ENCODE measurements at regions not wholly inside any gene's neighbourhood (a gene's known extent, or its start where the extent isn't known, plus 50 kb on each side); places are given as distances from the start of the nearest gene placed in this dataset.

DNA sequence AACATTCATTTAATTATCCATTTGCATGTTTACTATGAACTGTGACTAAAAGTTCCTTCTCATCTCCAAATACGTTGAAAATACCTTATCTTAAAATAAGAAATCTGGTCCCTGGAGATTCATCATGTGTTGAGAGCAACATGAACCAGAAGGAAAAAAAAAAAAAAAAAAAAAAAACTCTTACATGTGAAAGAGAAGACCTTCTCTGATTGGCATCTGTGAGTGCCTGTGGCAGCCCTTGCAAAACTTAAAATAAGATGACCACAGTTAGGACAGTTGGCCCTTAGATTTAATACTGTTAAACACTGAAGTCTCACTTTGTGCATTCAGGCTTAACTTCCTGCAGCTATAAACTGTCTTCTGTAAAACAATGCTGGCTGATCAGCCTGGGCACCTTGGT, 1395.2 kb upstream of the ADGRL4 start:
- H3K27me3 ChIP-seq (replicated peaks; ENCODE audit: control insufficient read depth, insufficient read depth, low read length) = no peaks in the 10 kb centered on the region
- no peaks in the 10 kb centered on the region for H3K36me3 ChIP-seq (ENCODE audit: control insufficient read depth, insufficient read depth, low read length)
- TF ChIP-seq CTCF (IDR thresholded peaks at IDR 0.05; ENCODE audit: insufficient read depth, low read length, poor library complexity, severe bottlenecking) = no peak
- no peak overlapping the region for H3K4me3 ChIP-seq (replicated peaks; ENCODE audit: low read depth, low read length)
- no peak for DNase-seq (ENCODE audit: extremely low read depth, insufficient read length)

DNA sequence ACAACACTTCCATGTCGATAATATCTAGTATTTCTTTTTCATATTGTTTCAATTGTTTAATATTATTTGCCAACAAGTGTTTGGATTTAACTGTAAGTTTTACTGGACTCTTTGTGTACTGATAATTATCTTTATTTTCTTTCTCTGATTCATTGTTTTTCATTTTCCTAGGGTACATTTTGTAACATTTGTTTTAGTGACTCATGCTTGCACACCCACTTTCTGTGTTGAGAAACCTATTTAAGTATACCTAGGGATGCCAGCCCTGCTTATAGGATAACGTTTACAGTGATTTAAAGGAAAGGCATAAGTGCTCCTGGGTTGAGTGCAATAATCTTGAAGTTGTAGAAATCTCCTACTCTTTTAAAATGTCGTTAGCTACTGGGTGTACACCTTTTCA, 1386.0 kb upstream of the ADGRL4 start:
- no peaks in the 10 kb centered on the region for H3K27me3 ChIP-seq (replicated peaks; ENCODE audit: control insufficient read depth, insufficient read depth, low read length)
- no peak for DNase-seq (ENCODE audit: extremely low read depth, insufficient read length)
- no peak for TF ChIP-seq CTCF (IDR thresholded peaks at IDR 0.05; ENCODE audit: insufficient read depth, low read length, poor library complexity, severe bottlenecking)
- no peak overlapping the region for H3K4me3 ChIP-seq (replicated peaks; ENCODE audit: low read depth, low read length)
- no peaks in the 10 kb centered on the region for H3K36me3 ChIP-seq (ENCODE audit: control insufficient read depth, insufficient read depth, low read length)

- DNase-seq (ENCODE audit: extremely low read depth, insufficient read length) = no peak
- Histone ChIP-seq H3K27me3 (replicated peaks; ENCODE audit: control insufficient read depth, insufficient read depth, low read length) (no peaks in the 10 kb centered on the region), H3K36me3 (ENCODE audit: control insufficient read depth, insufficient read depth, low read length) (no peaks in the 10 kb centered on the region), H3K4me3 (replicated peaks; ENCODE audit: low read depth, low read length) (no peak overlapping the region)
- TF ChIP-seq CTCF (IDR thresholded peaks at IDR 0.05; ENCODE audit: insufficient read depth, low read length, poor library complexity, severe bottlenecking) = no peak
Observed at GRCh38 chr1:80385650-80386049, 1379.1 kb upstream of the ADGRL4 start.

DNA sequence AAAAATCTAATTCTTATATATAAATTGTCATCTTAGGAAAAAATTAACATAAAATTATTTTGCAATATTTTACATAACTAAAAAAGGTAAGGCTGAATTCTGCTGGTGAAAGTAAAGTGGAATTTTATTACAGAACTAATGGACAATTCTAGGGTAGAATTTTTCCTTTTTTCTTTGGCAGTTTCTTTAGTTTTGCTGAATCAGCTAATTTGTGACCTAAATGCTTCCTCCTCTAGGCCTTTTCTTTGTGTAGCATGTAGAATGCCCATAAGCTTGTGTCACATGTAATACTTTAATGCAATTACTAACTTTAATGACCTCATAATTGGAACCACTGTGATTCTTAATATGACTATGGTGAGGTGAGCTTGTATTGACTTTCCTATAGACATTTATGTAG, 1378.4 kb upstream of the ADGRL4 start:
- Histone ChIP-seq H3K27me3 (replicated peaks; ENCODE audit: control insufficient read depth, insufficient read depth, low read length) (no peaks in the 10 kb centered on the region), H3K4me3 (replicated peaks; ENCODE audit: low read depth, low read length) (no peak overlapping the region), H3K36me3 (ENCODE audit: control insufficient read depth, insufficient read depth, low read length) (no peaks in the 10 kb centered on the region)
- TF ChIP-seq CTCF (IDR thresholded peaks at IDR 0.05; ENCODE audit: insufficient read depth, low read length, poor library complexity, severe bottlenecking) = no peak
- DNase-seq (ENCODE audit: extremely low read depth, insufficient read length) = no peak

DNA sequence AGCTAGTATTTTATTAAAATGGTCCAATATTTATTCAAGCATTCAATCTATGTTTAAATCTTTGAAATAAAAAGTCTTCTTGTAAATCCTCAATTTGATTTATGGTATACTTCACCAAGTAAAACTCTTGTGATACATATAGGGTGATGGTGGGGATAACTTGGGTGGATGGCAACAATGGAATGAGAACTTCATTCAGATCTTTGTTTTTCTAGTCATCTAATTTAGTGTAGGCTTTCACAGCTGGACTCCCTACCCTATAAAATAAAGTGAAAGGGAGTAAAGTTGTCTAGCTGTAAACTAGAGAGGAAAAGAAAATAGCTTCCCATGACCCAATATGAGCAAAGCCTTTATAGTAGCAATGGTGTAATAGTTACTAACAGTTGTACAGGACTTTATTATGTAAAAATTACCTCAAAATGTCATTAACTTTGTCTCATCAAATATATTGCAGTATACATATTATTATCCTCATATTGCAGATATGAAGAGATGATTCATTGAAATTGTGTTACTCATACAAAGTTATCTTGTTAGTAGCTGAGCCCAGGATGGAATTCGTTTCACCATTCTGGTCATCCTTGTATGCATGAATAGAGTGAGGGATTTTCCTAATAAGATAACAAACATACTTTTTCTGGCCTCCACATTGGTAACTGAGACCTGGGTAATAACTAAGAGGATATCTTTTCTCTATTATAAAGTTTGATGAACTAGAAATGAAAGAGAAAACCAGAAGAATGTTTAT, 1377.7 kb upstream of the ADGRL4 start:
- Histone ChIP-seq H3K27me3 (replicated peaks; ENCODE audit: control insufficient read depth, insufficient read depth, low read length) (no peaks in the 10 kb centered on the region), H3K4me3 (replicated peaks; ENCODE audit: low read depth, low read length) (no peak overlapping the region), H3K36me3 (ENCODE audit: control insufficient read depth, insufficient read depth, low read length) (no peaks in the 10 kb centered on the region)
- no peak for DNase-seq (ENCODE audit: extremely low read depth, insufficient read length)
- no peak for TF ChIP-seq CTCF (IDR thresholded peaks at IDR 0.05; ENCODE audit: insufficient read depth, low read length, poor library complexity, severe bottlenecking)

DNA sequence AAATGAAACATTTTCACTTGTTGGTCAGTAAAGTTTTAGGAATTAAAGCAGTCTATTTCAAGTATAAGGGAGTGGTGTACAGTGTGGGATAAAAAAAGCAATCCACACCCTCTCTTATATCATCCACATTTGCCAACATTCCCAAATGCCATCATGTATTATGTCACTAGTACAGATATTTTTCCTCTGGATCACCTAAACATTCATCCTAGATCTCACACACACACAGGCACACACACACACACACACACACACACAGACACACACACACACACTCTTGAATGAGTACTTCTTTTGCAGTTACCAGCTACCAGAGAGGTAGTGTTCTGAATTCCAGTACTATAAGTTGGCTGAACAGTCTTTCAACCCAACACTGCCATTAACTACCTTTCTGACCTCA, 1369.1 kb upstream of the ADGRL4 start:
- no peak for DNase-seq (ENCODE audit: extremely low read depth, insufficient read length)
- no peak for TF ChIP-seq CTCF (IDR thresholded peaks at IDR 0.05; ENCODE audit: insufficient read depth, low read length, poor library complexity, severe bottlenecking)
- Histone ChIP-seq H3K36me3 (ENCODE audit: control insufficient read depth, insufficient read depth, low read length) (no peaks in the 10 kb centered on the region), H3K4me3 (replicated peaks; ENCODE audit: low read depth, low read length) (no peak overlapping the region), H3K27me3 (replicated peaks; ENCODE audit: control insufficient read depth, insufficient read depth, low read length) (no peaks in the 10 kb centered on the region)

Data from GM06990 (cell line).